ENCODE measurements at regions not wholly inside any gene's neighbourhood (a gene's known extent, or its start where the extent isn't known, plus 50 kb on each side); places are given as distances from the start of the nearest gene placed in this dataset.

- Histone ChIP-seq H3K4me3 (no peak overlapping the region), H3K27ac (no peak overlapping the region), H3K4me1 (replicated peaks in 1 of 2) (no peaks in the 10 kb centered on the region), H3K36me3 (replicated peaks in 1 of 2) (no peaks in the 10 kb centered on the region), H3K9me3 (replicated peaks in 1 of 3) (no peaks in the 10 kb centered on the region), H3K27me3 (no peaks in the 10 kb centered on the region)
- no peak for DNase-seq
- intact Hi-C loops (cut with DNase I) = no loop called here
- WGBS, 4 donors = 84 to 95% (median 93%) methylated on average over 7 of the region's 7 CpGs
- TF ChIP-seq CTCF (IDR thresholded peaks at IDR 0.05) (no peak), POLR2A (IDR thresholded peaks at IDR 0.05) (no peak)
Measured at GRCh38 chr3:117488983-117489382, 779.4 kb downstream of the TUSC7 start.

GRCh38 chr3:117489663-117490079, 780.1 kb downstream of the TUSC7 start:
- Histone ChIP-seq H3K27me3 (no peaks in the 10 kb centered on the region), H3K4me3 (no peak overlapping the region), H3K27ac (no peak overlapping the region), H3K9me3 (replicated peaks in 1 of 3) (no peaks in the 10 kb centered on the region), H3K36me3 (replicated peaks in 1 of 2) (no peaks in the 10 kb centered on the region), H3K4me1 (replicated peaks in 1 of 2) (no peaks in the 10 kb centered on the region)
- no peak for DNase-seq
- TF ChIP-seq CTCF (IDR thresholded peaks at IDR 0.05) (no peak), POLR2A (IDR thresholded peaks at IDR 0.05) (no peak)
- WGBS, 4 donors = 91 to 99% (median 96%) methylated on average over 2 of the region's 2 CpGs
- intact Hi-C loops (cut with DNase I) = no loop called here

DNA sequence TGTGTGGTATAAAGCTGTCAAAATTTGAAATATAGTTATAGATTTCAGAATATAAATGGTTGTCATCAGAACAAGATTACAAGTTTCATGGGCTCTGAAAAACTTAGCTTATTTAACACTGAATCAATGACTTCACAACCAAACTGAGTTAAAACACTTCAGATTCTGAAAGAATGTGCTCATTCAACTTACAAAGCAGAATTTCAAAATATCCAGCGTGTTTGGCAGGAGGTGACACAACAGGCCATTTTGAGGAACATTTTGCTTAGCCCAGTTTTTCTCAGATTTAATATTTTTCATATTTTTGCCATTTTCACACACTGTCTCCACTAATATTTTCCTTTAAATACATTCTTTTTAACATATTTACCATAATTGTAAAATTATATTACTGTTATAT, 781.1 kb downstream of the TUSC7 start:
- 82 to 93% (median 87%) methylated on average over 1 of the region's 1 CpG for WGBS, 4 donors
- H3K4me3 ChIP-seq = no peak overlapping the region
- no peak overlapping the region for H3K27ac ChIP-seq
- H3K36me3 ChIP-seq (replicated peaks in 1 of 2) = no peaks in the 10 kb centered on the region
- no peaks in the 10 kb centered on the region for H3K9me3 ChIP-seq (replicated peaks in 1 of 3)
- H3K27me3 ChIP-seq = no peaks in the 10 kb centered on the region
- H3K4me1 ChIP-seq (replicated peaks in 1 of 2) = no peaks in the 10 kb centered on the region
- DNase-seq = no peak
- intact Hi-C loops (cut with DNase I) = no loop called here
- no peak for TF ChIP-seq CTCF (IDR thresholded peaks at IDR 0.05)
- no peak for TF ChIP-seq POLR2A (IDR thresholded peaks at IDR 0.05)

DNA sequence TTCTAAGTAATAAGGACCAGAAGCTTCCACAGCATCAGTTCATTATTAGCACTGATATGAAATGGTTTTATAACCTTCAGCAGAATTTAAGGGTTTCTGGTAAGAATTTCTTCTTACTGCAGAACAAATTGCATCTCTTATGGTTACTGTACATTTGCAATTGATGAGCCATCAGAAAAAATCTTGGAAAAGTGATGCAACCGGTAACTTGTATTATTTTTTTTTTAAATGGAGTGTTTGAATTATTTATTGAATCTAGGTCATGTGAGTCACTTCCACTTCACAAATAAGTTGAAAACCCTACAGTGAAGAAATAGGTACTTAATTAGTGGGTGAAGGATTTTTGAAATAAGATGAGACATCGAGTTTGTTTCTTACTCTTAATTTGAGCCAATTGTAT, 786.0 kb downstream of the TUSC7 start:
- H3K4me1 ChIP-seq (replicated peaks in 1 of 2) = no peaks in the 10 kb centered on the region
- no peak for TF ChIP-seq POLR2A (IDR thresholded peaks at IDR 0.05)
- no peak for TF ChIP-seq CTCF (IDR thresholded peaks at IDR 0.05)
- no peaks in the 10 kb centered on the region for H3K9me3 ChIP-seq (replicated peaks in 1 of 3)
- WGBS, 4 donors = 45 to 59% (median 47%) methylated on average over 2 of the region's 2 CpGs
- H3K4me3 ChIP-seq = no peak overlapping the region
- intact Hi-C loops (cut with DNase I) = no loop called here
- no peaks in the 10 kb centered on the region for H3K36me3 ChIP-seq (replicated peaks in 1 of 2)
- DNase-seq = no peak
- H3K27me3 ChIP-seq = no peaks in the 10 kb centered on the region
- no peak overlapping the region for H3K27ac ChIP-seq

Data from adrenal gland (tissue), 9 donors.